ENCODE measurements at regions not wholly inside any gene's neighbourhood (a gene's known extent, or its start where the extent isn't known, plus 50 kb on each side); places are given as distances from the start of the nearest gene placed in this dataset.
"Not testable (repeated sequence)": the region's sequence is repeated elsewhere in the genome, so short reads cannot be mapped to it uniquely, and the experiment has no call there.

GRCh38 chr13:80975903-80976302, 635.0 kb upstream of the SPRY2 start:
- no peak for DNase-seq

- DNase-seq, result no peak
These were observed 632.8 kb upstream of the SPRY2 start for GRCh38 chr13:80973721-80974120.

DNA sequence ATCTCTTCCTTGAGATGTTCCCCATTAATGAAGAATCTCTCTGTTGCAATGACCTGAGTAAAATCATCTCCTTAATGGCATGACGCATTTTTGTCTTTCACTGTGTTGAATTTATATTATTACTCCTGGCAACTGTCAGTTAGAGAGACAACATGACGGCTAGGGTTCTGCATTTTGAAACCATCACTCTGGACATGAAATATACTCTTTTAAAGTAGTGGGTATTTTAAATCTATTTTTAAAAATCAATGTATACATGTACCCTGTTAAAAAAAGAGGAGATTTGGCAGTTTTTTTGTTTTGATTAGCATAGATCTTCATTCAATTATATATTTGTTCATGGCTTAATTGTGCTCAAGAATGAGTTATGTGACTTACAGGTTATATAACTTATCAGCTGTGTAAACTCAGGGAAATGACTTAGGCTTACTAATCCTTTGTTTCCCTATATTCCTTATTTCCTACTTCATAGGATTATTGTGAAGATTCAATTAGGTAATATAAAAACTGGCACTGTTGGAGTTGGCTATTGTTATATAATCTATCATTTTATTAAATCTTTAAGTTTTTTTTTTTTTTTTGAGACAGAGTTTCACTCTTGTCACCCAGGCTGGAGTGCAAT, 632.0 kb upstream of the SPRY2 start:
- DNase-seq, result no peak

DNA sequence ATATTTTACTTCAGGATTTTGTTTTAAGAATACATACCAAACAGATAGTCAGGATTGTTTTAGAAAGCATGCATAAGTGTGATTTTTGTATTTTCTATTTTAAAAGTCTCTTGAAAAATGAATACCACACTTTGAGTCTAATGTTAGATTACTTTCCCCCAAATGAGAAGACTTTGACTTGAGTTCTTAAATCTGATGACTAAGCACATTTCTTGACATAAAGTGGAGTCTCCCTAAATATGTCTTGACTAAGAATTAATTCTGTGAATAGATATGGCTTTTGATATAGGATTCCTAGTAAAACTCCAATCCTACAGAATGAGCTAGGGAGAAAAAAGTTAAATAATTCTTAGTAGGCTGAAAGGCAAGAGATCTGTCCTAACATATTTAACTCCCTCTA, 624.2 kb upstream of the SPRY2 start:
- DNase-seq, result no peak

DNA sequence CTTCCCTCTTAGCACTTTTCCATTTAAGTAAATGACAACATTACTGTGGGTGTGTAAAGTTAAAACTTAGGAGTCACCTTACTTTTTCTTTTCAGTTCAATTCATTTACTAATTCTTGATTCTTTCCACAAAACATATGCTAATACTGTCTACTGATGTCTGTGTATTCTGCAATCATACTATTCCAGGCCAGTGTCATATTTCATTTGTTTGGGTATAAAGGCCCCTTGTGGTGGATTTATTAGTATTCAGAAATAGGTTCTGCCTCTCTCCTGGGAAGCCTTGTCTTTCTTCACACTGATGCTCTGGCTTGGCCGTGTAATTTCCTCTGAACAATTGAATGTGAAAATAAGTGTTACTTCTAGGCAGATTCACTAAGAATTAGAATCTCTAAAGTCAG, 621.9 kb upstream of the SPRY2 start:
- DNase-seq, result no peak

DNA sequence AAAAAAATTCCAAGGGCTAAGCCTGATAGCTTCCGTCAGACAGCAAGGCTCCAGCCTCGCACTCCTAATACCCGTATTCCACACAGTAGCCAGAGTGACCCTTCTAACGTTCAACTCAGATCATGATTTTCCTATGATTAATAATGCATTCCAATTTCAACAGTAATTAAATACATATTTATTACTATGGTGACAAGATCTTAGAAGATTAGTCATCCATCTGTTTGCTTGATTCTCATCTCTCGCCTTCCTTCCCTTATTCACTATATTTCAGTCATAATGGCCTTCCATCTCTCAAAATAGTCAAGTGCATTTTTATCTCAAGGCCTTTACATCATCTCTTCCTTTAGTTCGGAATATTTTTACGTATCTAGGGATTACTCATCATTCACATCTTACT, 621.2 kb upstream of the SPRY2 start:
- no peak for DNase-seq

GRCh38 chr13:80957019-80957655, 616.2 kb upstream of the SPRY2 start:
- no peak for DNase-seq

GRCh38 chr13:80955501-80955900, 614.6 kb upstream of the SPRY2 start:
- DNase-seq, result no peak

- no peak for DNase-seq
These were observed 611.2 kb upstream of the SPRY2 start for GRCh38 chr13:80952158-80952557.

- no peak for DNase-seq
These were observed 605.3 kb upstream of the SPRY2 start for GRCh38 chr13:80946008-80946802.

DNA sequence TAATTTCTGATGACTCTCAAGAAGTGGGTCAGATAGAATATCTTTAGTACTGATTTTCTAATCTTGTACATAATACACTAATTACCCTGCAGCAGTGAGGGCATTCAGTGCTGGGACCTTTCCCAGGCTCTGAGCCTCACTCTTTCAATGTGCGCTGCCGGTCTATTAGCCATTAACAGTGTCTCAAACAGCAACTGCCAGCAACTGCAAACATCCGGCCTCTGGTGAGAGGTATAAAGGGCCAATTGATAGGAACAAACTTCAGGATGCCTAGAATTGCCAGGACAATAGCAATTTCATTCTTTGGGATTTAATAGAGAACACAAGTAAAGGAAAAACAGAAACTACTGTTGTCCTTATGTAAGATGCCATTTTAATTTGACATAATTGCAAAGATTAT, 604.4 kb upstream of the SPRY2 start:
- DNase-seq, result peak in 28 of 51 donors; percentile 0 to 67 (median 16)

DNA sequence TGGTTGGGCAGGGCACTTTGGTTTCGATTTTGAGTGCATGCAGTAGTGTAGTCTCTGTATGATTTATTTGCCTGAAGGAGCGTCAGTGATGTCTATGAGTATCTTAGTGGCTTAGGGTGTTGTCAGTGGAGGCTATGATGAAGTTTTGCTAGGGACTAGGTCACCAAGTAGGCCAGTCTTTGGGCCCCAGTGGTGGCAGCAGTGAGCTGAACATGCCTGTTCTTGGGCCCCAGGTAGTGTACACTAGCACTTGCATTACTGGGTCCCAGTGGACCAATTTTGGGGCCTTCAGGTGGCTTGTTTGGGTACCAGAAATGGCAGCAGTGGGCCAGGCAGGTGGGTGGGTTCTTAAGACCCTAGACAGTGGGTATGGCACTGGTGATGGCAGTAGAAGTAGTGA, 598.7 kb upstream of the SPRY2 start:
- no peak for DNase-seq

DNA sequence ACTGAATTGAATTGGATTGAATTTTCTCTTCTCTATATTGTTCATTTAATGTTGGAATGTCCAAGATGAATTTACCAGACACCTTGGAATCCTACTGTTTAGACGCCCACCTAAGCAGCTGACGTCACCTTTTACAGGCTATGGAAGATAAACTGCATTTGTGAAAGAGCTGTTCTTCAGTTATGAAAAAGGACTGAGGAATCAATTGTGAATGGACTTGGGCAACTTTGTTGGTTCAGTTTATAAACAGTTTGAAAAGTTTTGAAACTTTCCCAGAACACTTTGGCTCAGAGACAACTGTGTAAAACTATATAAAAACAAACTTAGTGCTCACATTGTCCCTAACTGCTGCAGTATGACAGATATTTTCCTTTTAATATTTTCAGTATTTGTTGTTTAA, 590.8 kb upstream of the SPRY2 start:
- DNase-seq, result no peak

DNA sequence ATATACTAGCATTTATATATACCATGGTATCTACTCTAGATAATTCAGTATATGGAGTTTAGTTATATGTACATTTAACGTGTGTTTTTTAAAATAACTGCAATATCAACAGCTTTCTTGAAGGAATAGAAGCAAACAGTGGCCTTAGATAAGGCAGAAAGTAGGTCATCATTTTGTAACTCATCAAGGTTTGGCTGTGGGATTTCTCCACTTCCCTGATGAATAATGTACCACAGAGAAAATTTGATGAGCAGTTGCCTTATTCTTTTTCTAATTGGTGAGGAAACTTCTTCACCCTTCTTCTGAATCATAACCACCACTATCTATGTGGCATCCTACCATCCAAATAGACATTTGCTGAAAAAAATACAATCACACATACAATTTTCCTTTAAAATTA, 590.2 kb upstream of the SPRY2 start:
- DNase-seq, result no peak

DNA sequence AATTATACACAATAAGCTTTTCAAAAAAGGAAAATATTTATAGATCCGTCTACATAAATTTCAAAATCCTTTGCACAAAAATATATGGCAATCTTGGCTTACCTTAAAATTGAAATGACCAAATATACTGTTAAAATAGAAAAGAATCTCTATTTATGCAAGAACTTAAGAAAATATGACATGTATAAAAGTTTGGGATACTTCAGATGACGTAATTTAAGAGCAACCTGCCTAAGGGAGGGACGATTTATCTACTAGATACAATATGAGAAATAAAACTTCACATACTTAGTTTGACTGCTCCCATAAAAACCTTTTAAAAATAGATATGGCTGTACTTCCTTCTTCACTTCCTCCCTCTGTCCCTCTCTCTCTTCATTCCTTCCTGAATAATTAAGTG, 587.3 kb upstream of the SPRY2 start:
- no peak for DNase-seq

DNA sequence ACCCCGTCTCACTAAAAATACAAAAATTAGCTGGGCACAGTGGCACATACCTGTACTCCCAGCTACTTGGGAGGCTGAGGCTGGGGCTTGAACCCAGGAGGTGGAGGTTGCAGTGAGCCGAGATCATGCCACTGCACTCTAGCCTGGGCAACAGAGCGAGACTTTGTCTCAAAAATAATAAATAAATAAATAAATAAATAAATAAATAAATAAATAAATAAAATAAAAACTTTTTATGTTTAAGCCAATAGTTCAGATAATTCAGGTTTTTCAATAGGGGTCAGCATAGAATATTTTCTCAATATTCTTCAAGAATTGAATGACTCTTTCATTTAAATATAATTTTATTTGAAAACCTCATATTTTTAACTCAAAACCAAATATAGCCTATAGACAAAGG, 585.1 kb upstream of the SPRY2 start:
- not testable (repeated sequence) for DNase-seq

DNA sequence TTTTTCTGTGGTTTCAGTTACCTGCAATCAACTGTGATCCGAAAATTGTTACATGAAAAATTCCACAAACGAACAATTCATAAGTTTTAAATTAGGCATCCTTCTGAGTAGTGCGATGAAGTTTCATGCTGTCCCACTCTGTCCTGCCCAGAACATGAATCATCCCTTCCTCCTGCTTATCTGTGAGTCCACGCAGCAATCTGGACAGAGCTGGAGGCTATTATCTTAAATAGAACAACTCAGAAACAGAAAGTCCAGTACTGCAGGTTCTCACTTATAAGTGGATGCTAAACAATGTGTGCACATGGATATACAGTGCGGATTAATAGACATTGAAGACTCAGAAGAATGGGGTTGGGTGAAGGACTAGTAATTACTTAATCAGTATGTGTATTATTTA, 583.7 kb upstream of the SPRY2 start:
- no peak for DNase-seq

DNA sequence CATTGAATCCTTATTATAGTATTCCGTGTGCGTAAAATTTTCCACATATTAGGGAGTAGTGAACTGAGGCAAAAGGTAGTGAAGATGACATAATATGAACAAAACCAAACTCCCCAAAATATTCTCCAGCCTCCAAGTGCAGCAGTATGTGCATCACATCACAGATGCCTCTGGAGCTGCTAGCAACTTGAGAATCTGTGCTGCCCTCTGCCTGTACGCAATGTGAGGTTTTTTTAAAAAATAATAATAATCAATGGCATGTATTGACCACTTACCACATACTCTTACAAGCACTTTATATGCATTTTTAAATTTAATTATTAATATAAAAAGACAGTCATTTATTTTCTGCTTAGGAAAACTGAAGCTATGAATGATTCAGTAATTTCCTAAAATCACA, 583.0 kb upstream of the SPRY2 start:
- DNase-seq, result no peak

GRCh38 chr13:80921971-80922370, 581.0 kb upstream of the SPRY2 start:
- DNase-seq, result no peak

DNA sequence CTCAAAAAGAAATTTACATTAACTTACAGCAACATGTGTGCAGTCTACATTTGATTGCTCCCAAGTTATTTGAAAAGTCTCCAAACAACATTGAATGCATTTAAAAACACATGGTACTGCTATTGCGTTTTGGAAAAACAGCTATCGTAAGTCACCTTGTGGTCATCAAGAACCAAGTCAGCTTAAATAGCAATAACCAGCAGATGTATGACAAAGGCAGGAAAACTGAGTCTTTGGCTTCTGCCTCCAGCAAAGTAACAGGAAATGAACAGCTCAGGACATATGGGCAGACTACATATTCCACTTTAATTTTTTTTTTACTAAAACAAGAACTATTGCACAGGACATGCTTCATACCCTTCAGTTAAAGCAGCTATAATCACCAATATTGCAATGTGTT, 580.6 kb upstream of the SPRY2 start:
- DNase-seq, result no peak

GRCh38 chr13:80906860-80907259, 565.9 kb upstream of the SPRY2 start:
- DNase-seq, result no peak

DNA sequence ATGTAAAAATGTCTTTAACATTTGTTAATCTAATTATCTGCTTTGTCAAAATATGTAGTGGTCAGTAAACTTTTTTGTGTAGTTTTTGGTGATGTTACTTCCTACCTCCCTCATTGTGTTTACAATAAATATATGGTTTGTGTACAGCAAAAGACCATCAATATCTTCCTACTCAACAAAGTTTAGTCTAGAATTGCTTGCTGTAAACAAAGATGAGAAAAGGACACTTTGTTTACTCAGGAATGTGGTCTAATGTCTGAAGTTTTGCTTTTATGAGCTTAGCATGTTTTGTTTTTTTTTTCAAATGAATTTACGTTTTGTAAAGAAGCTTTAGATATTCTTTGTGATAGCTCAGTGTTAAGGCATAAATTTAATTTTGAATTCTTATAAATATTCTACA, 563.5 kb upstream of the SPRY2 start:
- no peak for DNase-seq

DNA sequence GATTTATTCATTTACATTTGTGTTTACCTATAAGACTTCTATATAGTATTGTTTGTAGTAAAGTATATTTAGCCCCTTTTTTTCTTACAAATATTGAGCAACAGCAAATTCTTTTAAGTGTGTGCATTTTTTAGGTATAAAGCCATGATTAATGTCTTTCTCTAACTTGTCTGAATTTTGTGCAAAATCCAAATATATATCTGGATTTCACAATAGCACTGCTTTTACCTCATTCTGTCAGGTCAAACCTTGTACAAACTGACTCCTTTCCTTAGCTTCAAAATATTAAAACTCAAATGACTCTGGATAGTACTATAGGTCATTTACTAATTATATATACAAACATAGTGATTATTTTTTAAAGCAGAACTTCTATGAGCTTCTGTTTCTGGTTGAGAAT, 563.0 kb upstream of the SPRY2 start:
- no peak for DNase-seq
